GM23338 (cell line): ENCODE measurements at regions not wholly inside any gene's neighbourhood (a gene's known extent, or its start where the extent isn't known, plus 50 kb on each side); places are given as distances from the start of the nearest gene placed in this dataset.

ENCODE experiments used
- ATAC-seq: fragments of 200-7000 bp; cut with Tn5 transposase; 3 replicates; pipeline ENCODE4 v1.9.1; 2020
- DNase-seq: peaks from one replicate; pipeline ENCODE4 v3.0.0-alpha.2; 2015; ENCODE audit warnings: low spot score
- H2AFZ ChIP-seq: fragments of 200-600 bp; sonication (generic); 2 replicates; pipeline ENCODE4 v1.8.0; 2016; ENCODE audit warnings: antibody characterized with exemption, mild to moderate bottlenecking, moderate library complexity
- H3F3A ChIP-seq: fragments of 200-600 bp; sonication (generic); replicated peaks from 2 replicates; pipeline ENCODE4 v1.8.0; 2017; ENCODE audit warnings: antibody characterized with exemption, mixed run types, low read depth
- H3K27ac ChIP-seq: fragments of 200-600 bp; sonication (generic); 2 replicates; pipeline ENCODE4 v1.6.1; 2016; ENCODE audit warnings: low read depth
- H3K27me3 ChIP-seq: fragments of 200-600 bp; sonication (generic); 2 replicates; pipeline ENCODE4 v1.8.0; 2016; ENCODE audit warnings: mild to moderate bottlenecking, mixed run types, moderate library complexity; ENCODE audit not compliant: insufficient read depth
- H3K36me3 ChIP-seq: fragments of 200-600 bp; sonication (generic); 2 replicates; pipeline ENCODE4 v1.8.0; 2016; ENCODE audit warnings: mild to moderate bottlenecking; ENCODE audit not compliant: insufficient read depth
- H3K4me1 ChIP-seq: fragments of 200-600 bp; sonication (generic); 2 replicates; pipeline ENCODE4 v1.8.0; 2016; ENCODE audit warnings: mild to moderate bottlenecking, moderate library complexity; ENCODE audit not compliant: insufficient read depth
- H3K4me2 ChIP-seq: fragments of 200-600 bp; sonication (generic); 2 replicates; pipeline ENCODE4 v1.7.1; 2017; ENCODE audit warnings: mixed run types
- H3K4me3 ChIP-seq: fragments of 200-600 bp; sonication (generic); 2 replicates; pipeline ENCODE4 v1.6.1; 2016; ENCODE audit warnings: mixed run types
- H3K79me2 ChIP-seq: fragments of 200-600 bp; sonication (generic); replicated peaks from 2 replicates; pipeline ENCODE4 v1.8.0; 2017; ENCODE audit warnings: mild to moderate bottlenecking; ENCODE audit not compliant: insufficient read depth
- H3K9me2 ChIP-seq: fragments of 200-600 bp; sonication (generic); 2 replicates; pipeline ENCODE4 v1.8.0; 2017; ENCODE audit not compliant: insufficient read depth
- H4K20me1 ChIP-seq: fragments of 200-600 bp; sonication (generic); replicated peaks from 2 replicates; pipeline ENCODE4 v1.8.0; 2017; ENCODE audit warnings: mild to moderate bottlenecking; ENCODE audit not compliant: insufficient read depth
- H3K27ac Mint-ChIP-seq: 2 replicates; pipeline ENCODE4 v1.8.0; 2020; ENCODE audit warnings: inconsistent platforms, mild to moderate bottlenecking, moderate library complexity, mixed read lengths
- H3K27me3 Mint-ChIP-seq: 3 replicates; pipeline ENCODE4 v1.8.0; 2022; ENCODE audit warnings: low read depth, mild to moderate bottlenecking, moderate library complexity, mixed read lengths, inconsistent platforms; ENCODE audit not compliant: insufficient read depth, poor library complexity
- H3K36me3 Mint-ChIP-seq: 3 replicates; pipeline ENCODE4 v1.8.0; 2021; ENCODE audit warnings: low read depth, mild to moderate bottlenecking, inconsistent platforms, moderate library complexity, mixed read lengths
- H3K4me1 Mint-ChIP-seq: 3 replicates; pipeline ENCODE4 v1.8.0; 2020; ENCODE audit warnings: mild to moderate bottlenecking, inconsistent platforms, mixed read lengths
- H3K4me3 Mint-ChIP-seq: 3 replicates; pipeline ENCODE4 v1.8.0; 2021; ENCODE audit warnings: moderate library complexity, mild to moderate bottlenecking, inconsistent platforms, mixed read lengths
- H3K9me3 Mint-ChIP-seq: 3 replicates; pipeline ENCODE4 v1.8.0; 2020; ENCODE audit warnings: moderate library complexity, mild to moderate bottlenecking, inconsistent platforms, mixed read lengths
- ETS1 ChIP-seq: IDR thresholded peaks from 2 replicates; pipeline ENCODE4 v1.6.1; 2016; ENCODE audit warnings: antibody characterized with exemption
- EZH2 ChIP-seq: fragments of 200-600 bp; sonication (generic); IDR thresholded peaks from one replicate; pipeline ENCODE4 v1.8.0; 2017; ENCODE audit warnings: antibody characterized with exemption, mild to moderate bottlenecking, low read depth; ENCODE audit not compliant: unreplicated experiment
- EZH2phosphoT487 ChIP-seq: fragments of 200-600 bp; sonication (generic); IDR thresholded peaks from one replicate; pipeline ENCODE4 v1.8.1; 2018; ENCODE audit warnings: antibody characterized with exemption; ENCODE audit not compliant: unreplicated experiment
- JUNB ChIP-seq: IDR thresholded peaks from one replicate; pipeline ENCODE4 v1.6.1; 2016; ENCODE audit warnings: antibody characterized with exemption; ENCODE audit not compliant: unreplicated experiment
- POLR2AphosphoS5 ChIP-seq: IDR thresholded peaks from 2 replicates; pipeline ENCODE4 v1.6.1; 2016; ENCODE audit warnings: antibody characterized with exemption, low read depth
- STAT1 ChIP-seq: IDR thresholded peaks from one replicate; pipeline ENCODE4 v1.6.1; 2016; ENCODE audit warnings: antibody characterized with exemption; ENCODE audit not compliant: unreplicated experiment
- ZNF114 ChIP-seq: fragments of 250-450 bp; sonication (Bioruptor Pico); IDR thresholded peaks from 2 replicates; pipeline ENCODE4 v1.5.0; 2020; ENCODE audit warnings: mild to moderate bottlenecking, moderate library complexity
- ZNF331 ChIP-seq: fragments of 250-450 bp; sonication (Bioruptor Pico); IDR thresholded peaks from 2 replicates; pipeline ENCODE4 v1.5.0; 2020; ENCODE audit warnings: low read depth, mild to moderate bottlenecking, moderate library complexity
- TF ChIP-seq, protein P1 (sequence below): fragments of 250-450 bp; sonication (Bioruptor Pico); IDR thresholded peaks from 2 replicates; pipeline ENCODE4 v1.5.0; 2020; ENCODE audit warnings: mild to moderate bottlenecking, moderate library complexity
- TF ChIP-seq, protein P2 (sequence below), 2 experiments: fragments of 200-600 bp in 1 of 2; sonication (generic) in 1 of 2; conservative IDR thresholded peaks; 2 replicates each; pipeline versions ENCODE4 v1.5.1 to v1.6.1; 2016 to 2017; ENCODE audit warnings: antibody characterized with exemption in 2 of 2, low read depth in 2 of 2, mild to moderate bottlenecking in 2 of 2, moderate library complexity in 1 of 2
- TF ChIP-seq, protein P3 (sequence below): IDR thresholded peaks from one replicate; pipeline ENCODE4 v1.6.1; 2018; ENCODE audit warnings: antibody characterized with exemption; ENCODE audit not compliant: unreplicated experiment

GRCh38 chr5:152608458-152608857 lies 203.4 kb upstream of the NMUR2 start:
- Histone ChIP-seq H3K4me3 (no peak overlapping the region), H3K4me2 (no peak overlapping the region), H3K4me1 (peaks cover 6% of the 10 kb centered on the region), H2AFZ (no peak overlapping the region), H4K20me1 (no peaks in the 10 kb centered on the region), H3K36me3 (no peaks in the 10 kb centered on the region), H3K9me2 (no peaks in the 10 kb centered on the region; the same call in 1 of the 2 replicates), H3F3A (no peaks in the 10 kb centered on the region), H3K27me3 (no peaks in the 10 kb centered on the region), H3K27ac (no peak overlapping the region), H3K79me2 (no peaks in the 10 kb centered on the region)
- Mint-ChIP-seq H3K4me3 (no peak overlapping the region), H3K36me3 (no peaks in the 10 kb centered on the region), H3K27ac (no peak overlapping the region), H3K9me3 (no peaks in the 10 kb centered on the region), H3K27me3 (no peaks in the 10 kb centered on the region), H3K4me1 (peaks cover 6% of the 10 kb centered on the region)
- TF ChIP-seq ETS1 (no peak), ZNF331 (CRISPR knock-in tag) (no peak), POLR2AphosphoS5 (no peak), ZNF114 (CRISPR knock-in tag) (no peak), JUNB (no peak), EZH2phosphoT487 (no peak), STAT1 (no peak), EZH2 (no peak)
- TF ChIP-seq, protein P1, sequence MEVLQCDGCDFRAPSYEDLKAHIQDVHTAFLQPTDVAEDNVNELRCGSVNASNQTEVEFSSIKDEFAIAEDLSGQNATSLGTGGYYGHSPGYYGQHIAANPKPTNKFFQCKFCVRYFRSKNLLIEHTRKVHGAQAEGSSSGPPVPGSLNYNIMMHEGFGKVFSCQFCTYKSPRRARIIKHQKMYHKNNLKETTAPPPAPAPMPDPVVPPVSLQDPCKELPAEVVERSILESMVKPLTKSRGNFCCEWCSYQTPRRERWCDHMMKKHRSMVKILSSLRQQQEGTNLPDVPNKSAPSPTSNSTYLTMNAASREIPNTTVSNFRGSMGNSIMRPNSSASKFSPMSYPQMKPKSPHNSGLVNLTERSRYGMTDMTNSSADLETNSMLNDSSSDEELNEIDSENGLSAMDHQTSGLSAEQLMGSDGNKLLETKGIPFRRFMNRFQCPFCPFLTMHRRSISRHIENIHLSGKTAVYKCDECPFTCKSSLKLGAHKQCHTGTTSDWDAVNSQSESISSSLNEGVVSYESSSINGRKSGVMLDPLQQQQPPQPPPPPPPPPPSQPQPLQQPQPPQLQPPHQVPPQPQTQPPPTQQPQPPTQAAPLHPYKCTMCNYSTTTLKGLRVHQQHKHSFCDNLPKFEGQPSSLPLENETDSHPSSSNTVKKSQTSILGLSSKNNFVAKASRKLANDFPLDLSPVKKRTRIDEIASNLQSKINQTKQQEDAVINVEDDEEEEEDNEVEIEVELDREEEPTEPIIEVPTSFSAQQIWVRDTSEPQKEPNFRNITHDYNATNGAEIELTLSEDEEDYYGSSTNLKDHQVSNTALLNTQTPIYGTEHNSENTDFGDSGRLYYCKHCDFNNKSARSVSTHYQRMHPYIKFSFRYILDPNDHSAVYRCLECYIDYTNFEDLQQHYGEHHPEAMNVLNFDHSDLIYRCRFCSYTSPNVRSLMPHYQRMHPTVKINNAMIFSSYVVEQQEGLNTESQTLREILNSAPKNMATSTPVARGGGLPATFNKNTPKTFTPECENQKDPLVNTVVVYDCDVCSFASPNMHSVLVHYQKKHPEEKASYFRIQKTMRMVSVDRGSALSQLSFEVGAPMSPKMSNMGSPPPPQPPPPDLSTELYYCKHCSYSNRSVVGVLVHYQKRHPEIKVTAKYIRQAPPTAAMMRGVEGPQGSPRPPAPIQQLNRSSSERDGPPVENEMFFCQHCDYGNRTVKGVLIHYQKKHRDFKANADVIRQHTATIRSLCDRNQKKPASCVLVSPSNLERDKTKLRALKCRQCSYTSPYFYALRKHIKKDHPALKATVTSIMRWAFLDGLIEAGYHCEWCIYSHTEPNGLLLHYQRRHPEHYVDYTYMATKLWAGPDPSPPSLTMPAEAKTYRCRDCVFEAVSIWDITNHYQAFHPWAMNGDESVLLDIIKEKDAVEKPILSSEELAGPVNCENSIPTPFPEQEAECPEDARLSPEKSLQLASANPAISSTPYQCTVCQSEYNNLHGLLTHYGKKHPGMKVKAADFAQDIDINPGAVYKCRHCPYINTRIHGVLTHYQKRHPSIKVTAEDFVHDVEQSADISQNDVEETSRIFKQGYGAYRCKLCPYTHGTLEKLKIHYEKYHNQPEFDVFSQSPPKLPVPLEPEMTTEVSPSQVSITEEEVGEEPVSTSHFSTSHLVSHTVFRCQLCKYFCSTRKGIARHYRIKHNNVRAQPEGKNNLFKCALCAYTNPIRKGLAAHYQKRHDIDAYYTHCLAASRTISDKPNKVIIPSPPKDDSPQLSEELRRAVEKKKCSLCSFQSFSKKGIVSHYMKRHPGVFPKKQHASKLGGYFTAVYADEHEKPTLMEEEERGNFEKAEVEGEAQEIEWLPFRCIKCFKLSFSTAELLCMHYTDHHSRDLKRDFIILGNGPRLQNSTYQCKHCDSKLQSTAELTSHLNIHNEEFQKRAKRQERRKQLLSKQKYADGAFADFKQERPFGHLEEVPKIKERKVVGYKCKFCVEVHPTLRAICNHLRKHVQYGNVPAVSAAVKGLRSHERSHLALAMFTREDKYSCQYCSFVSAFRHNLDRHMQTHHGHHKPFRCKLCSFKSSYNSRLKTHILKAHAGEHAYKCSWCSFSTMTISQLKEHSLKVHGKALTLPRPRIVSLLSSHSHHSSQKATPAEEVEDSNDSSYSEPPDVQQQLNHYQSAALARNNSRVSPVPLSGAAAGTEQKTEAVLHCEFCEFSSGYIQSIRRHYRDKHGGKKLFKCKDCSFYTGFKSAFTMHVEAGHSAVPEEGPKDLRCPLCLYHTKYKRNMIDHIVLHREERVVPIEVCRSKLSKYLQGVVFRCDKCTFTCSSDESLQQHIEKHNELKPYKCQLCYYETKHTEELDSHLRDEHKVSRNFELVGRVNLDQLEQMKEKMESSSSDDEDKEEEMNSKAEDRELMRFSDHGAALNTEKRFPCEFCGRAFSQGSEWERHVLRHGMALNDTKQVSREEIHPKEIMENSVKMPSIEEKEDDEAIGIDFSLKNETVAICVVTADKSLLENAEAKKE (CRISPR knock-in tag): no peak
- TF ChIP-seq, protein P2, sequence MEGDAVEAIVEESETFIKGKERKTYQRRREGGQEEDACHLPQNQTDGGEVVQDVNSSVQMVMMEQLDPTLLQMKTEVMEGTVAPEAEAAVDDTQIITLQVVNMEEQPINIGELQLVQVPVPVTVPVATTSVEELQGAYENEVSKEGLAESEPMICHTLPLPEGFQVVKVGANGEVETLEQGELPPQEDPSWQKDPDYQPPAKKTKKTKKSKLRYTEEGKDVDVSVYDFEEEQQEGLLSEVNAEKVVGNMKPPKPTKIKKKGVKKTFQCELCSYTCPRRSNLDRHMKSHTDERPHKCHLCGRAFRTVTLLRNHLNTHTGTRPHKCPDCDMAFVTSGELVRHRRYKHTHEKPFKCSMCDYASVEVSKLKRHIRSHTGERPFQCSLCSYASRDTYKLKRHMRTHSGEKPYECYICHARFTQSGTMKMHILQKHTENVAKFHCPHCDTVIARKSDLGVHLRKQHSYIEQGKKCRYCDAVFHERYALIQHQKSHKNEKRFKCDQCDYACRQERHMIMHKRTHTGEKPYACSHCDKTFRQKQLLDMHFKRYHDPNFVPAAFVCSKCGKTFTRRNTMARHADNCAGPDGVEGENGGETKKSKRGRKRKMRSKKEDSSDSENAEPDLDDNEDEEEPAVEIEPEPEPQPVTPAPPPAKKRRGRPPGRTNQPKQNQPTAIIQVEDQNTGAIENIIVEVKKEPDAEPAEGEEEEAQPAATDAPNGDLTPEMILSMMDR (conservative IDR thresholded peaks at IDR 0.05; ENCODE audit: low read depth in 2 of 2): no peak
- TF ChIP-seq, protein P3, sequence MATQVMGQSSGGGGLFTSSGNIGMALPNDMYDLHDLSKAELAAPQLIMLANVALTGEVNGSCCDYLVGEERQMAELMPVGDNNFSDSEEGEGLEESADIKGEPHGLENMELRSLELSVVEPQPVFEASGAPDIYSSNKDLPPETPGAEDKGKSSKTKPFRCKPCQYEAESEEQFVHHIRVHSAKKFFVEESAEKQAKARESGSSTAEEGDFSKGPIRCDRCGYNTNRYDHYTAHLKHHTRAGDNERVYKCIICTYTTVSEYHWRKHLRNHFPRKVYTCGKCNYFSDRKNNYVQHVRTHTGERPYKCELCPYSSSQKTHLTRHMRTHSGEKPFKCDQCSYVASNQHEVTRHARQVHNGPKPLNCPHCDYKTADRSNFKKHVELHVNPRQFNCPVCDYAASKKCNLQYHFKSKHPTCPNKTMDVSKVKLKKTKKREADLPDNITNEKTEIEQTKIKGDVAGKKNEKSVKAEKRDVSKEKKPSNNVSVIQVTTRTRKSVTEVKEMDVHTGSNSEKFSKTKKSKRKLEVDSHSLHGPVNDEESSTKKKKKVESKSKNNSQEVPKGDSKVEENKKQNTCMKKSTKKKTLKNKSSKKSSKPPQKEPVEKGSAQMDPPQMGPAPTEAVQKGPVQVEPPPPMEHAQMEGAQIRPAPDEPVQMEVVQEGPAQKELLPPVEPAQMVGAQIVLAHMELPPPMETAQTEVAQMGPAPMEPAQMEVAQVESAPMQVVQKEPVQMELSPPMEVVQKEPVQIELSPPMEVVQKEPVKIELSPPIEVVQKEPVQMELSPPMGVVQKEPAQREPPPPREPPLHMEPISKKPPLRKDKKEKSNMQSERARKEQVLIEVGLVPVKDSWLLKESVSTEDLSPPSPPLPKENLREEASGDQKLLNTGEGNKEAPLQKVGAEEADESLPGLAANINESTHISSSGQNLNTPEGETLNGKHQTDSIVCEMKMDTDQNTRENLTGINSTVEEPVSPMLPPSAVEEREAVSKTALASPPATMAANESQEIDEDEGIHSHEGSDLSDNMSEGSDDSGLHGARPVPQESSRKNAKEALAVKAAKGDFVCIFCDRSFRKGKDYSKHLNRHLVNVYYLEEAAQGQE: no peak
- no peak for DNase-seq
- ATAC-seq: no peak
